Mammary epithelial cell (primary cell): ENCODE measurements at regions not wholly inside any gene's neighbourhood (a gene's known extent, or its start where the extent isn't known, plus 50 kb on each side); places are given as distances from the start of the nearest gene placed in this dataset.

Experiments used
- EZH2 ChIP-seq: IDR thresholded peaks from 2 replicates; pipeline ENCODE4 v1.6.1; 2012; ENCODE audit warnings: low read length, inconsistent platforms, borderline replicate concordance
- TF ChIP-seq, protein P1 (sequence below), 2 donors: IDR thresholded peaks in 1 of 2; conservative IDR thresholded peaks in 1 of 2; 2 replicates each; pipeline ENCODE4 v1.5.1; 2011 to 2012; ENCODE audit warnings: inconsistent platforms in 2 of 2, low read length in 2 of 2, mild to moderate bottlenecking in 2 of 2, control low read depth in 1 of 2, low read depth in 1 of 2; ENCODE audit not compliant: insufficient read depth in 1 of 2; ENCODE audit errors: extremely low read depth in 1 of 2

DNA sequence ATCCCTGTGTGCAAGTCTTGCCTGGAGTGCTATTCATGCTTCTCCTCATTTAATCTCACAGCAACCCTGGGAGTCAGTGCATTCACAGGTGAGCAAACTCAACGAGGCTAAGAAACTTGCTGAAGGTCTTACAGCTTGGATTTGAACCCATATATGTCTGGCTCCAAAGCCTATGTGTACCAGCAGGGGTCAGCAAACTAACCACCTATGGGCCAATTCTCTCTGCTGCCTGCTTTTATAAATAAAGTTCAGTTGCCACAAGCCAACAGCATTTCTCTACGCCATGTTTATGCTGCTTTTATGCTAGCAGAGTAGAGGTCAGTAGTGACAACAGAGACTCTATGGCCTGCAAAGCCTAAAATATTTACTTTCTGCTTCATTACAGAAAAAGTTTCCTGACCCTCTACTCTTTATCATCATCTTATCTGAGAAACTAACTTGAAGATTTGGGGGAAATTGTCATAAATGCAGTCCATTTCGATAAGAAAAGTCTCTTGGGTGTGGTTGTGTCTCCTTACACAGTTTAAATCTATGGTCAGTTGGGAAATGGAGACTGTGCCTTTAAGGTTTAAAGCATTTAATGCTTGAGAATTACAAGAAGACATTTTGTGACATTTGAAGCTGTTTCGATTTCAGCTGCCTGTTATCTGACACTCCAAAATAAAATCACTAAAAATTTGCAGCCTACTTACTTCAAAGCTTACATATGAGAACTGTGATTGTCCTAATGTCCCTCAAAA, 137.7 kb downstream of the PRELID2 start:
- TF ChIP-seq, protein P1, sequence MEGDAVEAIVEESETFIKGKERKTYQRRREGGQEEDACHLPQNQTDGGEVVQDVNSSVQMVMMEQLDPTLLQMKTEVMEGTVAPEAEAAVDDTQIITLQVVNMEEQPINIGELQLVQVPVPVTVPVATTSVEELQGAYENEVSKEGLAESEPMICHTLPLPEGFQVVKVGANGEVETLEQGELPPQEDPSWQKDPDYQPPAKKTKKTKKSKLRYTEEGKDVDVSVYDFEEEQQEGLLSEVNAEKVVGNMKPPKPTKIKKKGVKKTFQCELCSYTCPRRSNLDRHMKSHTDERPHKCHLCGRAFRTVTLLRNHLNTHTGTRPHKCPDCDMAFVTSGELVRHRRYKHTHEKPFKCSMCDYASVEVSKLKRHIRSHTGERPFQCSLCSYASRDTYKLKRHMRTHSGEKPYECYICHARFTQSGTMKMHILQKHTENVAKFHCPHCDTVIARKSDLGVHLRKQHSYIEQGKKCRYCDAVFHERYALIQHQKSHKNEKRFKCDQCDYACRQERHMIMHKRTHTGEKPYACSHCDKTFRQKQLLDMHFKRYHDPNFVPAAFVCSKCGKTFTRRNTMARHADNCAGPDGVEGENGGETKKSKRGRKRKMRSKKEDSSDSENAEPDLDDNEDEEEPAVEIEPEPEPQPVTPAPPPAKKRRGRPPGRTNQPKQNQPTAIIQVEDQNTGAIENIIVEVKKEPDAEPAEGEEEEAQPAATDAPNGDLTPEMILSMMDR (conservative IDR thresholded peaks at IDR 0.05 in 1 of 2, IDR thresholded peaks at IDR 0.05 in 1 of 2; ENCODE audit: extremely low read depth in 1 of 2, insufficient read depth in 1 of 2, low read depth in 1 of 2, low read length in 2 of 2) = peak; percentile 63 to 65
- no peak for TF ChIP-seq EZH2
